OCI-LY1 (cell line): ENCODE measurements at regions not wholly inside any gene's neighbourhood (a gene's known extent, or its start where the extent isn't known, plus 50 kb on each side); places are given as distances from the start of the nearest gene placed in this dataset.

Experiments used
- EZH2 ChIP-seq: fragments of 200-600 bp; sonication (generic), shearing (Covaris generic); IDR thresholded peaks from 2 replicates; pipeline ENCODE4 v1.8.0; 2017; ENCODE audit warnings: borderline replicate concordance, mixed run types, mild to moderate bottlenecking, antibody characterized with exemption, low read length, moderate library complexity, mixed read lengths
- TF ChIP-seq, protein P1 (sequence below): fragments of 200-600 bp; sonication (generic), shearing (Covaris generic); IDR thresholded peaks from 2 replicates; pipeline ENCODE4 v1.5.1; 2017; ENCODE audit warnings: mild to moderate bottlenecking, antibody characterized with exemption, low read length, moderate library complexity, mixed read lengths

DNA sequence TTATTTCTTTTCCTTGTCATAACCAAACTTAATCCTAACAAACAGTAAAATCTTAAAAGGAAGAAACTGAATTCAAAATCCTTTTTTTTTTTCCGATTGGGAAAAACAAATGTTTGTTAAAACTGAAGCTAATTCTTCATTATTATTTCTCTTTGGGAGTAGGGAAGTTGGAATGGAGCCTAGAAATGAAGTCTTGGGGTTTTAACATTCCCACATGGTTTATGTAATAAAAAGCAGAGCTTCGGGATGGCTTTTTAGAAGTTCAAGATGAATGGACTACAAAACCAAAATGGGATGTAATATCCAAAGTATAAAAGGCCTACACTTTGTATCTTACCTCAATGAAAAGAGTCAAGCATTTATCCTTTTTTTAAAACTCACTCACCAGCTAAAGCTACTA, 189.0 kb upstream of the TMC3 start:
- TF ChIP-seq, protein P1, sequence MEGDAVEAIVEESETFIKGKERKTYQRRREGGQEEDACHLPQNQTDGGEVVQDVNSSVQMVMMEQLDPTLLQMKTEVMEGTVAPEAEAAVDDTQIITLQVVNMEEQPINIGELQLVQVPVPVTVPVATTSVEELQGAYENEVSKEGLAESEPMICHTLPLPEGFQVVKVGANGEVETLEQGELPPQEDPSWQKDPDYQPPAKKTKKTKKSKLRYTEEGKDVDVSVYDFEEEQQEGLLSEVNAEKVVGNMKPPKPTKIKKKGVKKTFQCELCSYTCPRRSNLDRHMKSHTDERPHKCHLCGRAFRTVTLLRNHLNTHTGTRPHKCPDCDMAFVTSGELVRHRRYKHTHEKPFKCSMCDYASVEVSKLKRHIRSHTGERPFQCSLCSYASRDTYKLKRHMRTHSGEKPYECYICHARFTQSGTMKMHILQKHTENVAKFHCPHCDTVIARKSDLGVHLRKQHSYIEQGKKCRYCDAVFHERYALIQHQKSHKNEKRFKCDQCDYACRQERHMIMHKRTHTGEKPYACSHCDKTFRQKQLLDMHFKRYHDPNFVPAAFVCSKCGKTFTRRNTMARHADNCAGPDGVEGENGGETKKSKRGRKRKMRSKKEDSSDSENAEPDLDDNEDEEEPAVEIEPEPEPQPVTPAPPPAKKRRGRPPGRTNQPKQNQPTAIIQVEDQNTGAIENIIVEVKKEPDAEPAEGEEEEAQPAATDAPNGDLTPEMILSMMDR, result no peak
- no peak for TF ChIP-seq EZH2
